A549 (cell line): ENCODE measurements at regions not wholly inside any gene's neighbourhood (a gene's known extent, or its start where the extent isn't known, plus 50 kb on each side); places are given as distances from the start of the nearest gene placed in this dataset.

Experiments
- ATAC-seq, 2 experiments: fragments of 200-7000 bp in 1 of 2; fragments of >200 bp in 1 of 2; cut with Nextera tagmentation in 1 of 2; cut with Tn5 transposase in 1 of 2; 3 replicates each; pipeline versions ENCODE4 v1.8.0 to v1.9.1; 2018 to 2020; ENCODE audit warnings: mild to moderate bottlenecking in 1 of 2, moderate library complexity in 1 of 2
- CTCF ChIA-PET: fragments of 300-600 bp; sonication (Branson Sonifier 250); formaldehyde crosslinking; extraction: SDS; loops from one replicate; lab custom pipeline; 2021; ENCODE audit warnings: antibody characterized with exemption, inconsistent platforms; lab: Yijun Ruan, JAX
- POLR2A ChIA-PET: fragments of 350-600 bp; formaldehyde crosslinking; extraction: SDS; loops from one replicate; lab custom pipeline; 2021; ENCODE audit warnings: antibody characterized with exemption, inconsistent platforms; lab: Yijun Ruan, JAX
- DNase-seq, 2 experiments: peaks; one replicate each; pipeline versions ENCODE4 v3.0.0 to v3.0.0-alpha.2; 2011 to 2016; ENCODE audit warnings: low read depth in 1 of 2, low spot score in 1 of 2
- FAIRE-seq: peaks from 2 replicates; lab custom pipeline; 2011; peaks lifted over from hg19 to GRCh38; lab: Jason Lieb, UNC
- H3K27ac ChIP-seq, 2 experiments: fragments of >200 bp; sonication (Bioruptor Twin); formaldehyde crosslinking; 3 replicates each; pipeline ENCODE4 v1.5.1; 2016 to 2017
- H3K4me1 ChIP-seq: fragments of >200 bp; sonication (Bioruptor Twin); formaldehyde crosslinking; 3 replicates; pipeline ENCODE4 v1.6.1; 2016
- H3K4me2 ChIP-seq: fragments of >200 bp; sonication (Bioruptor Twin); formaldehyde crosslinking; 3 replicates; pipeline ENCODE4 v1.6.1; 2016
- H3K4me3 ChIP-seq: fragments of >200 bp; sonication (Bioruptor Twin); formaldehyde crosslinking; 3 replicates; pipeline ENCODE4 v1.5.1; 2016
- H3K9me3 ChIP-seq: fragments of >200 bp; sonication (Bioruptor Twin); formaldehyde crosslinking; 3 replicates; pipeline ENCODE4 v1.6.1; 2016
- CBX2 ChIP-seq: fragments of 200-600 bp; sonication (generic); IDR thresholded peaks from 2 replicates; pipeline ENCODE4 v1.6.1; 2016; ENCODE audit warnings: low read depth, mild to moderate bottlenecking, borderline replicate concordance
- CTCF ChIP-seq: fragments of >200 bp; sonication (Bioruptor Twin); formaldehyde crosslinking; IDR thresholded peaks from 3 replicates; pipeline ENCODE4 v1.5.1; 2016
- EHF ChIP-seq: fragments of 250-450 bp; sonication (Bioruptor Pico); IDR thresholded peaks from 2 replicates; pipeline ENCODE4 v1.5.0; 2020; ENCODE audit warnings: mild to moderate bottlenecking
- ELK1 ChIP-seq: fragments of 150-350 bp; IDR thresholded peaks from 2 replicates; pipeline ENCODE4 v1.6.1; 2014; ENCODE audit warnings: low read depth, mild to moderate bottlenecking, low read length
- ESRRA ChIP-seq: fragments of 150-350 bp; IDR thresholded peaks from 2 replicates; pipeline ENCODE4 v1.6.1; 2014; ENCODE audit warnings: mild to moderate bottlenecking, low read length, borderline replicate concordance
- FOSL2 ChIP-seq, 2 experiments: fragments of 450-650 bp in 1 of 2; fragments of >200 bp in 1 of 2; sonication (Bioruptor Twin) in 1 of 2; formaldehyde crosslinking; IDR thresholded peaks; 2 replicates each; pipeline versions ENCODE4 v1.5.0 to v1.6.1; 2016 to 2020; ENCODE audit warnings: mild to moderate bottlenecking in 1 of 2, moderate library complexity in 1 of 2
- HDAC2 ChIP-seq: fragments of 200-600 bp; sonication (generic); IDR thresholded peaks from 2 replicates; pipeline ENCODE4 v1.6.1; 2016
- HMGXB4 ChIP-seq: fragments of 250-450 bp; sonication (Bioruptor Pico); IDR thresholded peaks from 2 replicates; pipeline ENCODE4 v1.5.0; 2021; ENCODE audit warnings: mild to moderate bottlenecking, moderate library complexity, borderline replicate concordance
- KDM1A ChIP-seq: fragments of 200-600 bp; sonication (generic); IDR thresholded peaks from 2 replicates; pipeline ENCODE4 v1.6.1; 2016; ENCODE audit warnings: low read depth, mild to moderate bottlenecking
- KDM5A ChIP-seq: fragments of 200-600 bp; sonication (generic); IDR thresholded peaks from 2 replicates; pipeline ENCODE4 v1.6.1; 2016; ENCODE audit warnings: antibody characterized with exemption, mild to moderate bottlenecking
- MYC ChIP-seq: IDR thresholded peaks from 2 replicates; pipeline ENCODE4 v1.6.1; 2012; ENCODE audit warnings: mild to moderate bottlenecking, inconsistent platforms, low read length, improper control_type of control experiment, borderline replicate concordance
- NFE2L2 ChIP-seq: fragments of 150-350 bp; conservative IDR thresholded peaks from 2 replicates; pipeline ENCODE4 v1.6.1; 2014; ENCODE audit warnings: low read length
- NPAS2 ChIP-seq: fragments of 250-450 bp; sonication (Bioruptor Pico); IDR thresholded peaks from 2 replicates; pipeline ENCODE4 v1.8.0; 2022; ENCODE audit warnings: mild to moderate bottlenecking, moderate library complexity, borderline replicate concordance
- PBX3 ChIP-seq: IDR thresholded peaks from 2 replicates; pipeline ENCODE4 v1.6.1; 2012
- POLR2A ChIP-seq: IDR thresholded peaks from 2 replicates; pipeline ENCODE4 v1.6.1; 2012; ENCODE audit warnings: mild to moderate bottlenecking, low read length
- RAD21 ChIP-seq, 2 experiments: fragments of >200 bp in 1 of 2; sonication (Bioruptor Twin) in 1 of 2; formaldehyde crosslinking in 1 of 2; IDR thresholded peaks in 1 of 2; conservative IDR thresholded peaks in 1 of 2; 2 replicates in 1 of 2; 3 replicates in 1 of 2; pipeline ENCODE4 v1.6.1; 2012 to 2018; ENCODE audit warnings: inconsistent platforms in 1 of 2
- RARB ChIP-seq: fragments of 250-450 bp; sonication (Bioruptor Pico); IDR thresholded peaks from 2 replicates; pipeline ENCODE4 v1.8.0; 2021; ENCODE audit warnings: mild to moderate bottlenecking, moderate library complexity
- ZFP36 ChIP-seq: fragments of 450-650 bp; IDR thresholded peaks from 2 replicates; pipeline ENCODE4 v1.6.1; 2014; ENCODE audit warnings: borderline replicate concordance; ENCODE audit not compliant: partially characterized antibody
- ZNF302 ChIP-seq: fragments of 250-450 bp; sonication (Bioruptor Pico); IDR thresholded peaks from 2 replicates; pipeline ENCODE4 v1.9.0; 2021; ENCODE audit warnings: inconsistent platforms, mild to moderate bottlenecking, moderate library complexity
- WGBS: methylation state at CpG from one replicate; pipeline ENCODE4 v1.1.6; 2017; ENCODE audit errors: missing lambda C conversion rate; 5-methylcytosine and 5-hydroxymethylcytosine counted together

- no peak for ATAC-seq
- WGBS, result 43% methylated on average over 6 of the region's 6 CpGs
- CTCF ChIA-PET, result no interaction called here
- no peak for FAIRE-seq
- no peak for TF ChIP-seq ESRRA
- TF ChIP-seq PBX3, result no peak
- no peak for TF ChIP-seq KDM5A
- no peak for TF ChIP-seq POLR2A
- no peak for TF ChIP-seq ZFP36
- TF ChIP-seq ELK1, result no peak
- TF ChIP-seq EHF (CRISPR knock-in tag), result no peak
- TF ChIP-seq ZNF302 (CRISPR knock-in tag), result no peak
- TF ChIP-seq HMGXB4 (CRISPR knock-in tag), result no peak
- TF ChIP-seq MYC, result no peak
- TF ChIP-seq NFE2L2, result no peak
- no peak for TF ChIP-seq FOSL2 (IDR thresholded peaks at IDR 0.05)
- TF ChIP-seq FOSL2 (CRISPR knock-in tag; IDR thresholded peaks at IDR 0.05), result no peak
- TF ChIP-seq RARB (CRISPR knock-in tag), result no peak
- no peak for TF ChIP-seq CTCF
- TF ChIP-seq CBX2, result no peak
- DNase-seq, result no peak
- Histone ChIP-seq H3K4me3 (no peak overlapping the region), H3K4me2 (no peak overlapping the region), H3K27ac (no peak overlapping the region), H3K4me1 (no peaks in the 10 kb centered on the region), H3K9me3 (no peaks in the 10 kb centered on the region)
- POLR2A ChIA-PET, result no interaction called here
These were observed 113.3 kb upstream of the EEF1E1 start for GRCh38 chr6:8215631-8216030.

- Histone ChIP-seq H3K4me3 (no peak overlapping the region), H3K27ac (no peak overlapping the region), H3K9me3 (no peaks in the 10 kb centered on the region), H3K4me2 (no peak overlapping the region), H3K4me1 (no peaks in the 10 kb centered on the region)
- ChIA-PET CTCF (interaction anchor here (1.2 to 4.9 kb wide), 2 partner anchors 11 to 84 kb away, joined by 3 to 25 read pairs; no protein-coding TSS in a partner anchor), POLR2A (no interaction called here)
- 47% methylated on average over 4 of the region's 4 CpGs for WGBS
- DNase-seq, result no peak
- no peak for ATAC-seq
- no peak for FAIRE-seq
- no peak for TF ChIP-seq RAD21 (conservative IDR thresholded peaks at IDR 0.05 in 1 of 2, IDR thresholded peaks at IDR 0.05 in 1 of 2)
- TF ChIP-seq HDAC2, result no peak
- TF ChIP-seq NPAS2 (CRISPR knock-in tag), result no peak
- no peak for TF ChIP-seq KDM5A
- no peak for TF ChIP-seq KDM1A
These were observed 111.6 kb upstream of the EEF1E1 start for GRCh38 chr6:8213995-8214394.
